GM21619 (cell line): ENCODE measurements at regions not wholly inside any gene's neighbourhood (a gene's known extent, or its start where the extent isn't known, plus 50 kb on each side); places are given as distances from the start of the nearest gene placed in this dataset.

Experiments used
- ATAC-seq: cut with Tn5 transposase; IDR thresholded peaks from one replicate; pipeline ENCODE4 v1.9.1; 2021; ENCODE audit not compliant: unreplicated experiment

DNA sequence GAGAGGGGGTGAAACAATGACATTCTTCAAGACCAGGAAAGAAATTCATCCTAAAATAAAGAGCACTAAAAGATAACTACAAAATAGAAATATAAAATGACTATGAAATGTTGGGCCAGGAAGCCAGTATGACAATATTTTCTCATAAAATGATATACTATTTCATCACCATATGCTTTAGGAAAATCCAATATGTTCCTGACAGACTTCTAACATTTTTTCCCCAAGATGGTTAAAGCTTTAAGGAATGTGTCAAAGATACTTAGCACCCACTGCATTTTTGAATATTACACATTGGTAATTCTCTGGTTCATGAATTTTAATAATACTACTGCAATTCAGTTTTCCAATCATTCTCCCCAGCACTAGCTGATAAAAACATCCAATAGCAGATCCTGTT is 87.7 kb upstream of the PLEKHG7 start:
- ATAC-seq = no peak

DNA sequence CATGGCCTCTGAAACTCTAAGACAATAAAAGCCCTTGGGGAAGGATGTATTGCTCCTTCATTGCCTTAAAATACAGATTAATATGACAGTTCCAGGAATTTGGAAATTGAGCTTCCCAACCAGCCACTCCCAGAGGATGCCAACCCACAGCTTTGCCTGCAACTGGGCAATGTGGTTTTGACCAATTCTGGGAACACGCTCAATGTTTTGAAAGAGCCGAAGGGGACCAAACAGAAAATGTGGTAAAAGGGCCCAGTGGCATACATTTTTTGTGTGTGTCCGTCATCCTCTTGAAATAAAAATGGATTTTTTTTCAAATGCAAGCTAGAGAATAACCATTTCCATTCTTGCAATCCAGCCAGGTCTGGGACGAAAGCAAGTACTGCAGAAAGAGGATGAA is 88.3 kb upstream of the PLEKHG7 start:
- ATAC-seq = no peak

DNA sequence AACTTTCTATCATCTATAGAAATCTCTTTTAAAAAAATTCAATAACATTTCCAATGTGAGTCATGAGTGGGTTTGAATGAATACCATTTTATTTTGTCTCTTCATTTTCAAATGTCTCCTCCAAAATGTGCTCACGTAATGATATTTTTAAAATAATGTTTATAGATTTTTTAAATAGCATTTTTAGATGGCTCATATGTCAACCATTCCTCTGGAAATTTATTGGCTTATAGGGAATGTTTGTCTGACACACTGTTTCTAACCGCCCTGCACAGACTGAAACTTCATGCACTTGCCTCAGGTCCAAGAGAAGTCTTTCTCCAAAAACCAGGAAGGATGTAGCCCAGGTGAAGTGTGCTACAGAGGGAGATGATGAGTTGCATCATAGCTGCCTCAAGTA is 88.8 kb upstream of the PLEKHG7 start:
- ATAC-seq = no peak

DNA sequence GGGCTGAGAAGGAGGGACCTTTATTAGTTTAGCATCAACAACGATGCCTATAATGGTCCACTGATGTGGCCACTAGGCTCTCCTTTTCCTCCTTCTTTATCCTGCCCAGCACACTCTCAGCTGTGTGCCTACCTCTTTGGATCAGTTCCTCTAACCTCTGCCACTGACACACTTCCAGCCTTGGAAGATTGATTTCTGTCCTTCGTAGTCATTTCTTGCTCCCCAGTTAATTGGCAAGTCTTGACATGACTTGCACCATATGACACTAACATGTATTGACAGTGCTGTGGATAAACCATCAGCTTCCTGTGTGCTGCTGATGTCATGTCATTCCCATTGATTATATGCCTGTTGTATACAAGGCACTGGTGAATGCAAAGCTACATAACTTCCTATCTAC is 90.2 kb upstream of the PLEKHG7 start:
- ATAC-seq = no peak

DNA sequence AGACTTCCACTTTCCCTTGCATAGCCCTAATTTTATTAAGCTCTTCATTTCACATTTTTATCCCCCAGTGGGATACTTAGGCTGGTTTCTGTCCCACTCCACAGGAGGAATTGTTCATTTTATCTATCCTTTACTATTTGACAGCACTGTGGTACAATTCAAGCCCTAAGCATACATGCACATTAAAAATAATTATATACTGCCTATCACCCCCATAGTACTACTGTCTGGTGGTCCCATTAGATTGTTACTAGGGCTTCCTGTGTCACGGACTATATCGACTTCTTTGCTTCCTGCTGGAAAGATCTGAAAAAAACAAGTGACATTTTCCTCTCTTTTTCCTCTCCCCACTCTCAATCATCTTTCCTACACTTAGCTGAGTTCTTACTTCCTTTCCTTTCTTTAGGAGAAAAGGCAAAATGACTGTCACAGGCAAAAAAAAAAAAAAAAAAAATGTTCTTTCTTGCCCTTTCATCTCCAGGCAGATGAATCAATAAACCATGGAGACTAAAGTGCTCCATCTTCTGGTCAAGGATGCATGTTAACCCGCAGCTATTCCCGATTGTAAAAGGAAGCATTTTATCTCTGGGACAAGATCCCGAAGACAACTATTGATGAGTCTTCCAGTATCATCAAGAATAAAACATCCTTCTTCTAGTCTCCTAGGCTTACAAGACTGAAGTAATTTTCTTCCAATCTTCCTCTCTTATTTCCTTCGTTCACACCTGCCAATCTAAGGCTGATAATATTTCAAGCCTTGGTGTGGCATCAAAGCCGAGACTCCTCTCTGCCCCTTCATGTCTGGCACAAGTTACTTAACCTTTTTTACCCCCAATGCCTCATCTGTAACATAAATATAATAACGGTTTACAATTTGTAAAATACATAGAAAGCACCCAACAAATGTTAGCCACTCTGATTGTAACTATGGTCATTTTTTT is 94.4 kb upstream of the PLEKHG7 start:
- ATAC-seq = no peak

DNA sequence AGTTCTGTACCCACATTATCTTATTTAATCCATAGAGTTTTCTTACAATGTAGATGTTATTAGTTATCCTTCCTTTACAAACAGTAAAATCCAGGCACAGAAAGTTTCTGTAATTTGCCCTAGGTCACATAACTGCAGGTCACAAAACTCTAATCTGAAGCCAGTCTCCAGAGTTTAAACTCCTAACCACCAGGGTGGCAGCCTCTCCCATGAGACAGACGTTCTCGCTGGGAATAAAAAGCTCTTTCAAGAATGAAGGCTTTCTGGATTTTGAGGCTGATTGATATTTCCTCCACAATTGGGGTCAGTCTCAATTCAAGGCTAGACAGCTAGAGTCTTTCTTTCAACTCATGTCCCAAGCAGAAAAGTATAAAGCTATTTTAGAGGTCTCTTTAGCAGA is 95.8 kb upstream of the PLEKHG7 start:
- no peak for ATAC-seq

DNA sequence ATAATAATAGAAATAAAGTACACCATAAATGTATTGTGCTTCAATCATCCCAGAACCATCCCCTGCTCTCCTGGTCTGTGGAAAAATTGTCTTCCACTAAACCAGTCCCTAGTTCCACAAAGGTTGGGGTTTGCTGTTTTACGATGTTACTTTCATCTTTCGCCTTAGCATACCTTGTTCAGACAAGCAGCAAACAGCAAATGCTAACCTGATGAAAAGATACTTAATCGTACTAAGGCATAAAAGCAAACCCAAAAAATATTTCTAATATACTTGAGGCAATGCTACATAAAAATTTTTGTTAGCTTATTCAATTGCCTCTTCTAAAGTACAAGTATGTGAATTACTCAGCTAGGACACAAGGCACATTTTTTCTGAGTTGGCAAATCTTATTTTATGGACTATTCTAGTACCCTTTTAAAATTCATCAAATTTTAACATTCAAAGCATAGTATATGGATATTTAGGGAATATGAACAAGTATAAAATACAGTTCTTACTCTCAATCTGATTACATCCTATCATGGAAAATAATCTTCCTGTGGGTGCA is 97.1 kb upstream of the PLEKHG7 start:
- ATAC-seq = no peak

DNA sequence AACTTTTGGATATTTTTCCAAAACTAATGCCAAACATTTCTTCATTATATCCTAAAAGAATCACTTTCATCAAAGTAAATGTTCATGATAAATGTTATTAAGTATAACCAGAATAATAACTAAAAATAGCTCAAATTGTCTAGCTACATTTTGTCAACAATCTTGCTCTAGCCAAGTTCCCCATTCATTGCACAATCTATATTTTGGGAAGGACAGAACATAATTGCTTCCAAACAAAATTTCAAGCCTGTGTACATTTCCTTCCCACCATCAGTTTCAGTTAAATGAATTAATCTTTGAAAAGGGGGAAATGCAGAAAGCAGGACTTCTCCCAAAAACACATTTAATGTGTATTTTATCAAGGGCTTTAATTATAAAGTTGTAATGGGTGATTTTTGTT is 98.0 kb upstream of the PLEKHG7 start:
- no peak for ATAC-seq

DNA sequence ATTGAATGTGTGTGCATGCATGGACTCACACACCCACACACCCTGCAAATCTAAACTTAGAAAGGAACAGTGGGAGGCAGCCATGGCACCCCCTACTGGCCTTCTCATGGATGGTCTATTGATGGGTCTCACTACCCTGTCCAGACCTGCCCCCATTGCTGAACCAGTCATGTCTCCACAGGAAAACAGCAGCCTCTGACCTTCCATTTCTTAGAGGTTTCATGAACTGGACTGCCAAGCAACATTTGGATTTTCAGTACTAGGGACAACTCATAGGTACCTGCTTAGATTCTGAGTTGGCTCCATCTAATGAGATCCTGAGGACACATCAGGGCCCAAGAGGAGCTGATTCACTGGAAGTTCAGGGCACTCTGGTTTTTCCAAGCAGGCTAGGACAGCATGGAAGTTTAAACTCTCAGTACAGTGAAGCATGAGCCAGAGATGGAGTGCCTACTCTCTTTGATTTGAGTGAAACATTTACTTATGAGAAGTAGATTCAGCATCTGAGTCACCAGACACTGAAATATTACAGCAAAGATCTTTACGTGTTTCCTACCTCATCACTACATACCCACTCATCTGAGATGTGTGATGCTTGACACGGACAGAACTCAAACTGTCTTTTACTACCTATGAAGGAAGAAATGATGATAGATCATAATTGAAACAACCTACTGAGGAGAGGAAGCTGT is 98.9 kb upstream of the PLEKHG7 start:
- ATAC-seq = no peak

DNA sequence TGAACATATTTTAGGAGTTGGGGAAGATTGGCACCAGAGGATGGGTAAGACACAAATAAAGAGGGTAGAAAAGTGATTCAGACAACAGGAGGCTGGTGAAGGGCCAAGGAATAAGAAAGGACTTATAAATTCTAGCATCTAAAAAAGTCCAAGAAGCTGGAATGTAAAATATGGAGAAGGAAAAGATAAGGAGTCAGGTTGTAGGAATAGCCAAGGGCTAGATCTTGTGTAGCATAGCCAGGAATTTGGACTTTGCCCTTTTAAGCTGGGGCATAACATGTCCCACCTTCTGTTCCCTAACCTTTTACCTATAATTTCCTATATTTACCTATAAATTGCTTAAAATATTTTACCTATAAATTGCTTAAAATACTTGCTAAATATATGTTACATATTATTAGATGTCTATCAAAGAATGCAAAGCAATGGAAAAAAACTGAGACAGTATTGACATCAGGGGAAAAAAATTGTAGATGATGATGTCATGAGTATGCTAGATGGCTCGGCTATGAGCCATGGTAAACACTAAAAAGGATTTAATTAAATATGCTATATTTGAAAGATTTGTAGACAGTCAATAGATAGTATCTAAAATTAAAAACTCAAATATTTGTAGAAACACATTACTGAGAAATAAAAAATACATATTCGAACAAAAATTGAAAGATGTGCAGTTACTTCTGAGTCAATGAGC is 99.7 kb upstream of the PLEKHG7 start:
- ATAC-seq = no peak

DNA sequence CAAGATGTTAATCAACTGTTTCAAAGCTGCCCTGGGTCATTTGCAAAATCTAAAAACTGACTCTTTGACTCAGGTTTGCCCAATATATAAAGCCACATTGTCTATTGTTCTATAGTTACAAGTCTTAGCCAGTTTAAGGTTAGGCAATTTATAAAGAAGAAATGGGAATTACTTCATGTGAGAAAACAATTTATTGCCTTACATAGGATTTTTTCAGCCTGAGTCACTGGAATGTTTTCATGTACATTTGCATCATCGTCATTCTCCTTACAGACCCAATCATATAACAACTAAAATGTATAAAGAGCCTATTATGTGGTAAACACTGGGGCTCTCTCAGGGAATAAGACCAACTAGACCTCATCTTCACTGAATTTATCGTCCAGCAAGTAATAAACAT is 100.3 kb upstream of the PLEKHG7 start:
- ATAC-seq = no peak

DNA sequence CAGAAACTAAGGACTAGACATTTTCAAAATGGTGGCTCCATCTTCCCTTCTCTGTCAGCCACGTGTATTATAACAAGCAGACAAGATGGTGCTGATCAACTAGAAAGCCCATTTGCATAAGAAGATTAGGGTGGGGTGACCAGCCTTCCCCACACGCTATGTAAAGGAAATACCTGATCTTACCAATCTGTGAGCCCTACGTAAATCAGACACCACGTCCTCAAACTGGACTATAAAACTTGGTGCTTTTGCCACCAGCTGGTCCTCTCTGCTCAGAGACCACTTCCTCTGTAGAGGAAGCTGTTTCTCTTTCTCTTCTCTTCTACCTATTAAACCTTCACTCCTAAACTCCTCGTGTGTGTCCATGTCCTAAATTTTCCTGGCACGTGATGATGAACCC is 101.1 kb upstream of the PLEKHG7 start:
- ATAC-seq = no peak

DNA sequence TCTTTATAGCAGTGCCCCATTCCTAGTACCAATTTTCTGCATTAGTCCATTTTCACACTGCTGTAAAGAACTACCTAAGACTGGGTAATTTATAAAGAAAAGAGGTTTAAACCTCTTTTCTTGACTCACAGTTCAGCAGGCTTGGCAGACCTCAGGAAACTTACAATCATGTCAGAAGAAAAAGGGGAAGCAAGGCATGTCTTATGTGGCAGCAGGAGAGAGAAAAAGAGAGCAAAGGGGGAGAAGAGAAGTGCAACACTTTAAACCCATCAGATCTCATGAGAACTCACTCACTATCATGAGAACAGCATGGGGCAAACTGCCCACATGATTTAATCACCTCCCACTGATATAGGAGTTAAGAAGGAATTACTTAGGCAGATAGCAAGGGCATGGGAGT is 101.6 kb upstream of the PLEKHG7 start:
- no peak for ATAC-seq

DNA sequence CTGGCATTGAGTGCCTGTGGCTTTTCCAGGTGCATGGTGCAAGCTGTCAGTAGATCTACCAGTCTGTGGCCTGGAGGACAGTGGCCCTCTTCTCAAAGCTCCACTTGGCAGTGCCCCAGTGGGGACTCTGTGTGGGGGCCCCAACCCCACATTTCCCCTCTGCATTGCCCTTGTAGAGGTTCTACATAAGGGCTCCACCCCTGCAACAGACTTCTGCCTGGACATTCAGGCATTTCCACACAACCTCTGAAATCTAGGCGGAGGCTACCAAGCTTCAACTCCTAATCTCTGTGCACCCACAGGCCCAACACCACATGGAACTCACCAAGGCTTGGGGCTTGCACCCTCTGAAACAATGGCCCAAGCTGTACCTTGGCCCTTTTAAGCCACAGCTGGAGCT is 102.7 kb upstream of the PLEKHG7 start:
- ATAC-seq = no peak

DNA sequence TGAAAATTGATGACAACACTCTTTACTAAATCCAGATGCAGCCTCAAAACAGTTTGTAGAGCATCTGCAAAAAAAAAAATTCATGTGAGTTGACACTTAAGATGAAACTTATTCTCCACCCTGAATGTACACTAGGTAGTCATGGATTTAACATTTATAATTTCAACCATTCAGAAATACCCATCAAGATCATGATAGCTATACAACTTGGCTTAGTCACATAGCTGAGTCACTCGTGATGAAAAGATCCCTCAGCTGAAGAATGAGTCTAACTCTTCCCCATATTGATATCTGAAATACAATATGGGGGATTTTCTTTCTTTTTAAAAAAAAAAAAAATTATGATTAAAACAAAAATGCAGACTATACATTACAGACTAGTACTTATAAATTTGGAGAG is 104.8 kb upstream of the PLEKHG7 start:
- ATAC-seq = no peak

DNA sequence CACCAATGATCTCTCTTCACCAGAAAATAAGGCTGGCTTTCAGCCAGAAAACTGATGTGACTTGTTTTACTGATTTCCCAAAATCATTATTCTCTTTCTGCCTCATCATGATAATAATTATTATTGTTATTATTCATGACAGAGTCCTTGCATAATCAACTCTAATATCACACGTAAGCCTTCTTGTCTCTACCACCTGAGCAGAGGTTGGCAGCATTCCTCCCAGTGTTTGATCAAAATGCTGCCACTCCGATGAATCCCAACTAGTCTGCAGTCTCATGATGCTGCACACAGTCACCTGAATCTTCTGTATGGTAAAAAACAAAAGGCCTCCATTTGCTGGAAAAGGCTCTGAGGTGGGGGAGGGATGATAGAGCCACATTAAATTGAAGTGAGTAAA is 105.7 kb upstream of the PLEKHG7 start:
- no peak for ATAC-seq

DNA sequence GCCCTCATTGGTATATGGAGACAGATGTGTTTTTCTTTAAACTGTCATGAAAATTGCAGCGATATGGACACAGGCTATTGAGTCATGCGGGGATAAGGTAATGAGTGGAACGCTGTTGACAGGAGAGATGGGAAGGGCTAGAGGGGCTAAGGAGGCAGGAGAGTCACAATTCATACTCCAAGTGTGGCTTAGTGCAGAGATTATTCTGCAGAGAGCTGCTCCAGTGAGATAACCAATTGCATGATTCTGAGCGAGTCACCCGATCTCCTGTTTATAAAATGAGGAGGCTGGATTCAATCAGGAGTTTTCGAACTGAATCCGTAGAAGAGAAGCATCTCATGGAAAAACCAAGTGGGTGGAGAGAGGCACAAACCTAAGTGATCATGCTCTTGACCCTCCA is 106.4 kb upstream of the PLEKHG7 start:
- no peak for ATAC-seq

DNA sequence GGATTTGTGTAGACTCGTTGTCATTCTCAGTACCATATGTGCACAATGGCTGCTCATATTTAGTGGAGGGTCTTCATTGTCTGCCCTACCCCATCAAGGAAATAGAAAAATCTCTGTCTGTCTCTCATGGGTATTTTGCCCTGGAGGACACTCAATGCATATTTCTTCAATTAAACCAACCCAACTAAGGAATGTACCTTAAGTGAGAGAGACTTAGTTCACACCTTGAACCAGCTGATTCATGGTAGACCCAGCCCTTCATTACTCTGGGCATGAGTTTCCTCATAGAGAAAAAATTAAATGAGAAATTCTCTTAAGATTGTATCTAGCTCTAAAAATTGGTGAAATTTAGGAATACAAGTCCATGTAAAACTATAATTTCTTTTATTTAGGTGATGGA is 107.1 kb upstream of the PLEKHG7 start:
- ATAC-seq = no peak

DNA sequence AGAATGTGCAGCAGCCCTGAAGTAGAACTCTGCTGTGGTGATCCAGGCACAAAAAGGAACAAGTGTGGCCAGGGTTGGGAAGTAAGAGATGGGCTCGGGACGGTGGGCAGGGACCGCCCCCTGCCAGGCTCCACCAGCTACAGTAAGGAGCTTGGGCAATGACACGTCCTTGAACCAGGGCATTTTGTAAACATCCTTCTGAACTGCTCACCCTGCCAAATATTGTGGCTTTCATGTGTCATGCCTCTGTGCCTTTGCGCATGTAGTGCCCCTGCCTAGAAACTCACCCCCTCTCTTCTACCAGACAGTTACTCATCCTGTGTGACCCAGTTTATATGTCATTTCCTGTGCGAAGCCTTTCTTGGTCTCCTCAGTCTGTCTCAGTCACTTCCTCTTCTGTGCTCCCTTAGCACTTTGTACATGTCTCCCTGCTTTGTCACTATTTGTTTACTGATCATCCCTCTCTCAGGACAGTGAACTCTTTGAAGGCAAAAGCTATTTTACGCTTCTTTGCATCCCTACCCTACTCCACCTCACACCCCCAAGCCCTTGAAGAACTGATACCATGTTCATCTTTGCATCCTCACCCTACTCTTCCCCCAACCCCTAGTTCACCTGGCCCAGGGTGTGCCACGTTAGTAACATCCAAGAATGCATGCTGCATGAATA is 108.9 kb upstream of the PLEKHG7 start:
- peak; percentile 100 for ATAC-seq

DNA sequence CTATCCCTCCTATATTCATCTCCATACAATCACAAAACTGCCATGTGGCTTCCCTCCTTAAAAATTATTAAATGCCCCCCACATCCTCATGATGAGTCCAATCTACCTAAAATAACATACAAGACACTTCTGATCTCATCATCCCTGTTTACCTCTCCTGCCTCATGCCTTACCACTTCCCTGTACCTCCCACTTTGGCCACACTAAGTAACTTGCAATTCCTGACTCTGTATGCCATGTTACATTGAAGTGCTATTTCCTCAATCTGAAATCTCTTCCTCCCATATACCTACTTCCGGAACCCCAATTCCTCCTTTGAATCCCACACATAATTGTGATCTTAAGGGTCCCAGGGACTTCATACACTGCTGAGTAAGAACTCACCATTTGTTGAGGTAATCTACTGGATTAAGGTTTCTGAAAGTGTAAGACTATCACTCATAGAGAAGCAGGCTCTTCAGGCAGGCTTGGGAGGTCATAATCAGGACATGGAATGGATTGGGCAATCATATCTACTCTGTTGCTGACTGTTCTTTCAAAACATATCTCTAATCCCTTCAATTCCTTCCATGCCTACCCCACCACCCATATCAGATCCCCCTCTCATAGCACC is 117.6 kb upstream of the PLEKHG7 start:
- no peak for ATAC-seq

DNA sequence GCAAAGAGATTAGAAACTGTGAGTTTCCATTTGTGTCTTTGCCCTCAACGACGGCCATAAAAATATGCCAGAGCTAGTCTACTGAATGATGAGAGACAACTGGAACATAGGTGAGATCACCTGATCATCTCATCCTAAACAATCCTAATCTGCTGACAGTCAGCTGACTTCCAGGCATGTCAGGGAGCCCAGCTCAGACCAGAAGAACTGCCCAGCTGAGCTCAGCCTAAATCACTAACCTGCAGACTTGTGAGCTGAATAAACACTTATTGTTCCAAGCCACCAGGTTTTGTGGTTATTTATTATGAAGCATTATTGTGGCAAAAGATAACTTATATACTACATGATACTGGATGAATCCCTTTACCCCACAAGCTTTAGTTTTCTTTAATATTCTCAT is 118.9 kb upstream of the PLEKHG7 start:
- ATAC-seq = no peak
